Inferior parietal cortex (tissue), 1 donor: ENCODE measurements at regions not wholly inside any gene's neighbourhood (a gene's known extent, or its start where the extent isn't known, plus 50 kb on each side); places are given as distances from the start of the nearest gene placed in this dataset.
"Not testable (repeated sequence)": the region's sequence is repeated elsewhere in the genome, so short reads cannot be mapped to it uniquely, and the experiment has no call there.

ENCODE experiments used
- DNase-seq: peaks from one replicate; pipeline ENCODE4 v3.0.0-alpha.2; 2016; ENCODE audit errors: extremely low spot score

DNA sequence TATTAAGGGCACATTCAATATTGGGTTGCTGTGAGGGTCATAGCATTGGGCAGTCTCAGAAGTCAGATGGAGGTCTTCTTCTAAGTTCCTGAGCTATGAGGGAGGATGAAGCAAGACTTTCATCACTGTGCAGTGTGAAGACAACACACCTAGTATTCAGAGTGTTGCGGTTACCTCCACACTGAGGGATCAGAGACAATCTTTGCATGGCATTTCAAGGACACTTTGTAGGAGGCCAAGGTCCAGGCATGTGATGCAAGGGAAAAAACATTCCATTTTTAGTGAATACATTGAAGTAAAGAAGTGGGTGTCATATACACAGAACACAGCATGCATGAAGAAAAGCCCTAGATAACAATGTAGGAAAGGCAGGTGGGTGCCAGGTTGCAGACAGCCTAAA lies 481.2 kb upstream of the DIPK2B start:
- no peak for DNase-seq

DNA sequence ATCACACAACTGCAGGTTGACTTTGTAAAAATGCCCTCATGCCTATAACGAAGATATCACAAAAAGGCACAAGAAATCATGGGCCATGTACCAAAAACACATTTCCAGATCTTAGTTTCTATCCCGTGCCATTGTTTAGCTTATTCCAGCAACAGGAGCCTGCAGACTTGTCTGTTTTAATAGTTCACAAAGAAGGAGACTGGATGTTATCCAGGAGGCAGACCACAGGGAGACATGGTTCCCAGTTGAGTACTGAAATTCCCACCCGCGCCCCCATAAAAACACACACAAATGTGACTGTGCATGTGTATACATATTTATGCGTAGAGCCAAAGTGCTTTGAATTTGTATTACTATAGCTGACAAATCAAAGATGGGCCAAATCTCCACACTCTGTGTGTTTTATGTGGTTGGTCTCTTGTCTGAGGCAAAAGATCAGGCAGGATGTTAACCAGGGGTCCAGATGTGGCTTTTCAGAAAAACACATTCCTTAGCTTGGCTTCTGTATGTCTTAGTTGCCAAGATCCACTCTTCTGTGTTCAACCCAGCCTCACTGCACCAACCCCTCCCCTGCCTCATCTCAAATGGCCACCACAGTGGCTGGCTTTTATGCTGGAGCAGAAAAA lies 469.2 kb upstream of the DIPK2B start:
- DNase-seq: no peak

DNA sequence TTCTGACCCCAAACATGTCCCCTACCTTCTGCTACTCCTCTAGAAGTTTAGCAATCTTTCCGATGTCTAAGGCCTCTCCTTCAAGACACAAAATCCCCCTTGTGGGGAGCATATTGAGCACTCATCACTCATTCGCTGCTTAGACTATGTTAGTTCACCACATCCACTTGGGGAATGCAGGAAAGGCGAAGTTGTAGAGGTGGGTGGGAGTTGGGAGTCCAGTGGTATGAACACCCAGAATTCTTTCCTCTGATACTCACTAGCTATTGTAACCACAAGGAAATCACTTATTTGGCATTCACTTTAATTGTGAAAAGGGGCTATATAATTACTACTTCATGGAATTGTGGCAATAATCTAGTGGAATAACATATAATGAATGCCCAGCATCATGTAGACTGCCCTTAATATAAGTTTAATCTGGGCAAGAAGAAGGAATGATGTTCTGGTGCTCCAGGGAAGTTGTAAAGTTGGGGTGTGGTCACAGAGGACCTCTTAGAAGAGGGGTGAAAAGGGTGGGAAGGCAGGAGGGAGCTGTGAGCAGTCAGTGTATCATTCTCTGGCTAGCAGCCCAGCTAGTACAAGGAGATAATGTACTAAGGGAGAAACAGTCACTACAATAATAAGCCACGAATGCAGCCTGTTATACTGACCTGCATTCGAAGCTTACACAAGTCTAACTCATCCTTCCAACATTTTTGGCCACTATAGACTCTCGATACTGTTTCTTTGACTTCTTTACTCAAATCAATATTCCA lies 468.2 kb upstream of the DIPK2B start:
- DNase-seq: no peak

DNA sequence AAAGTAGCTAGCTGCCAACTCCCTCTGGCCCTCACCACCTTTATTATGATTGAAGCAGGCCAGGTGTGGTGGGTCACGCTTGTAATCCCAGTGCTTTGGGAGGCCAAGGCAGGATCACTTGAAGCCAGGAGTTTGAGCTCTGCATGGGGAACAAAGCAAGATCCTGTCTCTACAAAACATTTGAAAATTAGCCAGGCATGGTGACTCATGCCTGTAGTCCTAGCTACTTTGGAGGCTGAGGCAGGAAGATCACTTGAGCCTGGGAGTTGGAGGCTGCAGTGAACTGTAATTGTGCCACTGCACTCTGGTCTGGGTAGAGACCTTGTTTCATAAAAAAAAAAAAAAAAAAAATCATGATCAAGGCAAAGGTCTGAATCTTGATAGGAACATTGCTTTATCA lies 467.0 kb upstream of the DIPK2B start:
- DNase-seq: no peak

DNA sequence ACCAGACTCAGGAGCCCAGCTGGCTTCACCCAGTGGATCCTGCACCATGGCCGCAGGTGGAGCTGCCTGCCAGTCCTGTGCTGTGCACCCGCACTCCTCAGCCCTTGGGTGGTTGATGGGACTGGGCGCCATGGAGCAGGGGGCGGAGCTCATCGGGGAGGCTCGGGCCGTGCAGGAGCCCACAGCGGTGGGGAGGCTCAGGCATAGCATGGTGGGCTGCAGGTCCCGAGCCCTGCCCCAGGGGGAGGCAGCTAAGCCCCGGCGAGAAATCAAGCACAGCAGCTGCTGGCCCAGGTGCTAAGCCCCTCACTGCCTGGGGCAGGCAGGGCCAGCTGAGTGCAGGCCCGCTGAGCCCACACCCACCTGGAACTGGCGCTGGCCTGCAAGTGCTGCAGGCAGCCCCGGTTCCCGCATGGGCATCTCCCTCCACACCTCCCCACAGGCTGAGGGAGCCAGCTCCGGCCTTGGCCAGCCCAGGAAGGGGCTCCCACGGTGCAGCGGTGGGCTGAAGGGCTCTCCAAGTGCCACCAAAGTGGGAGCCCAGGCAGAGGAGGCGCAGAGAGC lies 464.1 kb upstream of the DIPK2B start:
- no peak for DNase-seq

DNA sequence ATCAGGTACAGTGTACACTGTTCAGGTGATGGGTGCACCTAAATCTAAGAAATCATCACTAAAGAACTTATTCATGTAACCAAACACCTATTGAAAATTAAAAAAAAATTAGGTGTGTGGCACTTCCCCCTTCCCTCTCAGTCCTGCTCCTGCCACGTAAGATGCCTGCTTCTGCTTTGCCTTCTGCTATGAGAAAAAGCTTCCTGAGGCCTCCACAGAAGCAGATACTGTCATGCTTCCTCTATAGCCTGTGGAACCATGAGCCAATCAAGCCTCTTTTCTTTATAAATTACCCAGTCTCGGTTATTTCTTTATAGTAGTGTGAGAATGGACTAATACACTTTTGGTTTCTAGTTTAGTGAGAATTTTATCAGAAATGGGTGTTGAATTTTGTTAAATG lies 459.8 kb upstream of the DIPK2B start:
- DNase-seq: no peak

DNA sequence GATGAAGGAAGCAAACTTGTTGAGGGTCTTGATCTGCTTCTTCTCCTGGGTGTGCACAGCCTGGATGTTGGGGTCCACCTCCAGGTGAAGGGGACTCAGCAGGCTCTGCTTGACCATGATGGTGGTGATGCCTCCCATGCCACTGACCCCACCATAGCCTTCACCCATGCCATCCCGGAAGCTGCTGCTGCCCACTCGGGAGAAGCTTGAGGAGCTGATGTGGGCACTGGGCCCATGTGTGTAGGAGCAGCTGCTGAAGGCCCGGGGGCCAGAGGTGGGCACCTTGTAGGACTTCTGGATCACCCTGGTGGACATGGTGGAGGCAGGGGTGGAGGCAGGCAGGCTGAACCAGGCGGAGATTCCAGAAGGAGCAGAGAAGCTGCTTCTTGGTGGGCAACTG lies 432.7 kb upstream of the DIPK2B start:
- no peak for DNase-seq

DNA sequence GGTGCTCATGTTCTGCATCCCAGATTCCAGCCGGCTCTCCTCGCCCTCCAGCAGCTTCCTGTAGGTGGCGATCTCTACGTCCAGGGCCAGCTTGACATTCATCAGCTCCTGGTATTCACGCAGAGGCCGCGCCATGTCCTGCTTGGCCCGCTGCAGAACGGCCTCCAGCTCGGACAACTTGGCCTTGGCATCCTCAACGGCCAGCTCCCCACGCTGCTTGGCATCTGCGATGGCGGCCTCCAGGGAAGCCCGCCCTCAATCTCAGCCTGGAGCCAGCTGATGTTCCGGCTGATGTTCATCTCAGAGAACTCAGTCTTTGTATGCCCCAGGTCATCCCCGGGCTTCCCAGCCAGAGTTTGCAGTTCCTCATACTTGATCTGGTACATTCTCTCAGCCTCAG lies 431.8 kb upstream of the DIPK2B start:
- no peak for DNase-seq

DNA sequence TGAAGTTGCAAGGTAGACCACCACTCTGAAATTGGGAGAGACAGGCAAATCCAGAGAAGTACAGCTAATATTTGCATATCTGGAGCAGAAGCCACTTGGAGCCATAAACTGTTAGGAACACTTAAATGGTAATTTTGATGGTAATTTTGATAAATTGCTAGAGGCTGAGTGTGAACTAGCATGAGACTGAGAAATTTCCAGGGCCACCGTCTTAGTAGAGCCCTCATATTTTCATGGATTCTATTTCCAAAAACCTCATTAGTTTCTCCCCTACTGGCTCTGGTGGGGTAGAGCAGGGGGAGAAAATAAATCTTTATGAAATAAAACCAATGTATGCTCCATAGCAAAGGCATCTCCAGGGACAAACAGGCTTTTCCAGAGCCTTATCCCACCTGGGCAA lies 429.4 kb upstream of the DIPK2B start:
- no peak for DNase-seq

DNA sequence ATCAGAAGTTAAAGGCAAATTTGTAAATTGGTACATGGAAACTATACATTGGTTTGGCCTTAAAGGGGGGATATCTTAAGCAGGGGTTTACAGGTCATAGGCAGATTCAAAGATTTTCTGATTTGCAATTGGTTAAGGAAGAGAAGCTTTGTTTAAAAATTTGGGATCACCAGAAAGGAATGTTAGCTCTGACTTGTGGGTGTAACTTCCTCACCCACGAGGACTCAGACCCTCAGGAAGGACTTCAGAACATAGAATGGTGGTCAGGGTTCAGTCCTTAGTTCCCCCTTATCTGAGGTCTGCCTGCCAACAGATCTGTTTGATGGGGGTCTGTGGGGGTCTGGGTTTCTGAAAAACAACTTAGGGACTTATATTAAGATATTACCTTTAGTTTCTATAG lies 427.4 kb upstream of the DIPK2B start:
- no peak for DNase-seq

DNA sequence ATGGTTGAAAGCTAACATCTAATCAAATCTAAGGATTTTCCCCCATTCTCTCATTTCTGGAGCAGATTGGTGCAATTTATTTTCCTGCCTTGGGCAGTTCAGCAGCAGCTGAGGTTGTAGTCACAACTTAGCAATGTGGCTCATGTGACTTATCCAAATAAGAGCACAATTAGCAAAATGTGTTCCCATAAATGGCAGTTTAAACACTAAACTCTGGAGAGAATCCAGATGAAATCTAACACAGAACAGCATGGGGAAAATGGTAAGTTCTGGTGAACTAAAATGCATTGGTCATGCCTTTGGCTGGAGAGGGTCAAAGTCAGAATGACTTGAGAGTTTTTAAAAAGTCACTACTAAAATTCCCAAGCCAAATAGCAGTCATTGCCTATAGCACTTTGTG lies 422.6 kb upstream of the DIPK2B start:
- DNase-seq: no peak

DNA sequence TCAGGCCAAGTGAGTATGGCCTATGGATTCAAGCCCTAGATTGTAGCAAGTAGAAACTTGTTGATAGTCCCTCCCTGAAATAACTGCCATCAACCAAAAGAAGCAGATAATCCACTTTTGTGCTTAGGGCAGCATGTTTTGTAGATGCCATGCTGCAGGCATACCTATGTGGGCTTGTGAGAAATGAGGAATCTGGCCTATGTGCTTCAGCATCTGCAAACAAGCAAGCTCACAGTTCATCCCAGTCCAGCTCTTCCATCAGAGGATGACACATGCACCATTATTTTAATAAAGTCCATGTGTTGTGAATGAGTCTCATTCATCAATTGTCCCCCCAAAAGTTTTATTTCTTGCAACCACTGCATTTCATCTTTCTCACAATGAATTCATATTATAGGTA lies 421.9 kb upstream of the DIPK2B start:
- no peak for DNase-seq

DNA sequence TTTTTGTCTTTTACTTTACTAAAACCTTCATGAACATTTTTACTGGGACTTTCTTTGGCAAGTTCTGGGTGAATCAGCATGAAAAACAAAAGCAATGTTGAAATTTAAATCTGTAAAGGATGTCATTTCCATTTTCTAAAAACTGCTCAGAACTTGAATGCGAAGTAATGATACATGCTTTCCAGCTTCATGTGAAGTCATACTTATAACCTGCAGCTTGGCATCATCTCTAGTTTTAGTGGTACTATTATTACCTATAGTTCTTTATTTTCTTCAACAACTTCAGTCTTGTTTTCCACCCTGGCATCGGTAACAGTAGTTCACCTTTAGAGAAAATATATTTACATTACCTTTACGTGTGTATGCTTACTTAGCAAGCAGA lies 421.4 kb upstream of the DIPK2B start:
- DNase-seq: no peak

DNA sequence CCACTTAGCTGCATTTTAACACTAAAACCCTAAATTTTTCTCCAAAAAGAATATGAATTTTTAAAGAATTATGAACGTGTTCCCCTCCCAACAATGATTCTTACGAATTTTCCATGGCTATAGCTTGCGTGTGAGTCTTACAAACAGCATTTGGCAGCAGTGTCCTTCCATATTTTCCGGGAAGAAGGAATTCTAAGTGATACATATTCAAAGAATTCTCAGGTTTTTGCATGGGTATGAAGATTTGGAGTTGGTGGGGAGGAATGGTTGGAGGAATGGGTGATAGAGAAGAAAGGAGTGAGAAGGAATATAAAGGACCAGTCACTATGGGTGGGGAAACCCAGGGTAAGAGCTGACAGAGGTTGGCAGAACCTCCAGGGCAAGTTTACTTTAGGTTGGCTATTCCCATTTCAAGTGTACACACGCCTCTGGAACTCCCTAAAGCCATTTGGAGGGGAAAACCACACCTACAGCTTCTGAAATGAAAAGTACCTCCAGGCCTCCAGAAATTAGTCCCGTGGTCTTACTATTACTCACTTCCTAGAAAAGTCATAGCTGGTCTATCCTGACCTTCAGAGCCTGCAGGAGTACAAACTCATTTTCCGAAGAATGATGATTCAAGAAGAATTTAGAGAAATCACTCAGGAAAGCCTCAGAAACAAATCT lies 420.8 kb upstream of the DIPK2B start:
- DNase-seq: no peak

DNA sequence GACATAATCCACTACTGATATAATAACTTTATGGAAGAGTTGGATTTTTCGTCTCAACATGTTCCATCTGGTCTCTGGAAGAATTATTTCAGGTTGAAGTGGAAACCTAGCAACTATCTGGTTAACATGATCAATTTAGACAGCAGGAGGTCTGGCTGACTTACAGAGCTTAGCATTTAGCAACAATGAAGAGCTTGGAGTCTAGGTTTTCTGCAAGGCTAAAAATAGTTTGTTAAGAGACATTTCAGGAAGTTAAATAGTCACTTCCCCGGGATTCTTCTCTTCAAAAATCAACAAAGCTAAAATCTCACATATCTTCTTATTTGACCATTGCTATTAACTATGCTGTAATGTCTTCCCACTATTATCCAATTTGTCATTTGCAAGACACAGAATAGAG lies 418.6 kb upstream of the DIPK2B start:
- no peak for DNase-seq

DNA sequence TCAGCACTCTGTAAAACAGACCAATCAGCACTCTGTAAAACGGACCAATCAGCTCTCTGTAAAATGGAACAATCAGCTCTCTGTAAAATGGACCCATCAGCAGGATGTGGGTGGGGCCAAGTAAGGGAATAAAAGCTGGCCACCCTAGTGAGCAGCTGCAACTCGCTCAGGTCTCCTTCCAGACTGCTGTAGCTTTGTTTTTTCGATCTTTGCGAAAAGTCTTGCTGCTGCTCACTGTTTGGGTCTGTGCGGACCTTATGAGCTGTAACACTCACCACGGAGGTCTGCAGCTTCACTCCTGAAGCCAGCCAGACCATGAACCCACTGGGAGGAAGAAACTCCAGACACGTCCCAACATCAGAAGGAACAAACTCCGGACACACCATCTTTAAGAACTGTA lies 414.9 kb upstream of the DIPK2B start:
- not testable (repeated sequence) for DNase-seq

DNA sequence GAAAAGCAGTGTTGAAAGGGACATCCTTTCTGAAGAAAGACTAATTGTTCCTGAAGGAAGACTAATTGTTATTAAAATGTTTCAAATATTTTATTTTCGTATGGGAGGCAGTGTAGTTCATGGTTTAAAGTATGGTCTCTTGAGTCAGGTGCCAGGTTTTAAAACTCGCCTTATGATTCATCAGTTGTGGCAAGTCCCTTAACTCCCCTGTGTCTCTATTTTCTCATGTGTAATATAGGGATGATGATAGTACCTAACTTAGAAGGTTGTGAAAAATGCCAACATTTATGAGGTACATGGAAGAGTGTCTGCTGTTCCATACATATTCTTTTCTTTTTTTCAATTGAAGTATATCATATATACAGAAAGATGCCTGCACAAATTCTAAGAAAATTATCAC lies 414.2 kb upstream of the DIPK2B start:
- DNase-seq: no peak

DNA sequence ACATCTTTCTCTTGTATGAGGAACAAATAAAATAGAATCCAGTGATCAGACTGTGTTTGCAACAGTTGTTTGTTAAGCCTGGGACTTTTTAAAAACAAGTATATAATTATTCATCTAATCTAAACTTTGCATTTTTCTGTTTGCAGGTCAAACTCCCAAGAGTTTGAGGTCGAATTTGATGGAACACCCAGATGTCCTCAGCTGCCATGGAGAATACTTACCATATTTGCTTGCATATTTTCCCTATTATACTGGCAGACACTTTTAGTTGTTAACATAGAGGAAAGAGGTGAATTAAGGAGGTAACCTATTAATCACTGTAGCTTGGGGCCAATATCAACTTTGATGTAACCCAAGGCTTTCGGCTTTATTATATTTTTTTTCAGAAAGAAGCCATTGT lies 401.5 kb upstream of the DIPK2B start:
- no peak for DNase-seq

DNA sequence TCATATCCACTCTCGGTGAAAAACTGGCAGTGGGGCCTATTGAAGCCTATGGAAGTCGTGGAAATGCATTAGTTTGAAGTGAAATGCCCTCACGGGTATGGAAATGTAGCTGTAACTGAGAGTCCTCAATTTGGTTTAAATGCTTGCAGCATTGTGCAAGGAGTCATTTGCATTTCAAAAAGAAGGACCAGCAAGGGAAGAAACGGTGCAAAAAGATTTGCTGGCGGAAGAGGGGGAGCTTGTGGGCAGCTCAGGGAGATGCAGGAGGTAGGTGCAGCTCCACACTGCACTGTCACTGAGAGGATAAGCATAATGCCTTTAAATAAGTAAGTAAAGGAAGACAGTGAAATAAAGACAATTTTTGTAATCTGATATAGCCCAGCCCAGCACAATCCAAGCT lies 400.4 kb upstream of the DIPK2B start:
- DNase-seq: no peak

DNA sequence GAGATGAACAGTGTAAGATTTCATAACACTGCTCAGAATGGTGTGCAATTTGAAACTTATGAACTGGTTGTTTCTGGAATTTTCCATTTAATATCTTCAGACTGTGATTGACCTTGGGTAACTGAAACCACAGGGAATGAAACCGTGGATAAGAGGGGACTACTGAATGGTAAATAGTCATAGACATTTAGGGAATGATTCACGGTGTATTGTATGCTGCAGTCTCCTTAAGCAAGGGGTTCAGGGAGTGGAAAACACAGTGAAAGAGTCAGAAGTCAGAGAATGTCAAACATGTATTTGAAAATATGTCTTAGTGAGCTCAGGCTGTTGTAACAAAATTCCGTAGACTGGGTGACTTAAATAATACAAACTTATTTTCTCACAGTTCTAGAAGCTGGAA lies 398.2 kb upstream of the DIPK2B start:
- DNase-seq: no peak

DNA sequence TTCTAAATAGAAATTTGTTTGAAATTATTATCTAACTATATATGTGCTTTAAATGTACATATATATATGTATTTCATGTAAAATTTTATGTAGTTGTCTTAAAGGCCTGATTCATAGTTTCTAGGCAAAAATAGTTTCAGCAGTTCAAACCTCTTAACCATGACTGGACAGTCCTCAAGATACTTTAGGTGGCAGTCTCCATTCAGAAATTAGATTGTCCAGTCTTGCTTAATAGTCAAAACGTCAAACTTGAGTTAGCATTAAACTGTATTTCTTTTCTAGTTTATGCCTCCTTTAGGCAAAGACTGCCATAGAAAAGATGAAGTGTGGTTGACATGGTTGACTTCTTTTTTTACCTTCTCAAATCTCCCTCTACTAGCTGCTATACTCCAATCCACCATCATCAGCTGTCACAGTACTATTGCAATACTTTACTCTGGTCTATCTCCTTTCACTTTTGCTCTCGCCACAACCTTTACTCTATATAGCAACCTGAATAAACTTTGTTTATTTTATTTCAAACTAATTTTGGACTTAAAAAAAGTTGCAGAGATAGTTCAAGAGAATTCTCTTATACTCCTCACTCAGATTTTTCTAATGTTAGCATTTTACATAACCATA lies 395.6 kb upstream of the DIPK2B start:
- no peak for DNase-seq

DNA sequence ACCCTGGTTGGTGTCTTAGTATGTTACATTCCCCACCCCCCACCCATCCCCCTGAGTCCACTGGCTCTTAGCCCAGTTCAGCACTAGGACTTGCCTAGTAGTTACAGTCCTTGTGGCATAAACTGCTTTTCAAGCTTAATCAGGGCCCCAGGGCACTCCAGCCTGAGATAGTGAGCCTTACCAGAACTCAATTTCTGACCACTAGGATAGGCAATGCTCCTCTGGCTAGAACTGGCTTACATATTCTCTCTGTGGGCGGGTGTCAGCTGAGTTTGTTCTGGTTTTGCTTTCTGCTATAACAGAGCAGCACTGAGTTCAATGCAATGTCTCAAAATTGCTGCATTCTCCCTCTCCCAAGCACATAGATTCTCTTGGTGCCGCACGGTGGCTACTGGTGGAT lies 391.4 kb upstream of the DIPK2B start:
- DNase-seq: no peak

DNA sequence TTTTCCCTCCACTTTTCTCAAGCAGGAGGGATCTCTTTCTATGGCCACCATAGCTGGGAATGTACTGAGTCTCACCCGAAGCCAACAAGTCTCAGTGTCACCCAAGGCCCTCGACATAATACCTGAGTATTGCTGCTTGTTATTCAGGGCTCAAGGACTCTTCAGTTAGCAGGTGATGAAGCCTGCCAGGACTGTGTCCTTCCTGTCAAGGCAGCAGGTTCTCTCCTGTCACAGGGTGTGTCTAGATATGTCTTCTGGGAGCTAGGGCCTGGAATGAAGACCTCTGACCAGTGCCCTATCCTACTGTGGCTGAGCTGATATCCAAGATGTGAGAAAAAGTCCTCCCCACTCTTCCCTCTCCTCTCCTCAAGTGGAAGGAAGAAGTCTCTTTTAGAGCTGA lies 391.0 kb upstream of the DIPK2B start:
- DNase-seq: no peak
